ENCODE measurements at regions not wholly inside any gene's neighbourhood (a gene's known extent, or its start where the extent isn't known, plus 50 kb on each side); places are given as distances from the start of the nearest gene placed in this dataset.

DNA sequence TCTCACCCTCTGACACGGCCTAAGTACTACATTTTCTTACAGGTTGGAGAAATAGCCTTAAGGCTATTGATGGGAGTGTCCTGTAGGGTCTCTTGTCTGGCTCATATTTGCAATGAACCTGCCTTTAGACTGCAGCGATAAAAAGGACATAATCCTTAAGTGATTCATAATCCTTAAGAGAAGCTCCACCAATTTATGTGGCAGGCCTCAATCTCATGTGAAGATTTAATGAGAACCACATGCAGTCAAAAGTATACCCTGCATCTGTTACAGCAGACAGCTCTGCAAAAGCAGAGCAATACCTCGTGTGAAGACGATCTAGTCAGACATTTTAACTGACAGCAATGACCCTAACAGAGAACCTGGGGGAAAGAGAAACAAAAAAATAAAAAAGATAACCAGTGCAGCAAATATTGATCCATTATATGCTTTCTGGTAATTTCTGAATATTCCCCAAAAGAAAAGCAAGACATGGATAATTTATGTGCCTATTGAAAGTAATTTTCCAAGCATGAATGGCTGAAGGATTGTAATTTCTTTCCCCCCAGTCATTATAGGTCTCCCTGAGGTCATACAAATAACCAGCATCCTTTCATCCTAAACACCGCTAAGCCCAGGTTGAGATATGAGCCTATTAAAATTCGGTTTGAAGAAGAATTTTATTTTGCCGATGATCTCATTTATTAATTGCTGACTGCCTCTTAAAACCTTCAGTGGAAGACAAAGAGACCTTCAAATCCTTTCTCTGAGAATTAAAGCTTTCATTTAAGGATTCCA lies 321.8 kb upstream of the NBEA start:
- Mint-ChIP-seq H3K27me3 (ENCODE audit: low read depth) (peaks cover 3% of the 10 kb centered on the region), H3K9me3 (ENCODE audit: low read depth) (peaks cover 4% of the 10 kb centered on the region), H3K4me1 (ENCODE audit: low read depth) (peaks cover 11% of the 10 kb centered on the region), H3K27ac (ENCODE audit: unreplicated experiment) (no peak overlapping the region), H3K4me3 (ENCODE audit: unreplicated experiment) (no peak overlapping the region), H3K36me3 (ENCODE audit: low read depth) (no peaks in the 10 kb centered on the region)
- TF ChIP-seq, protein P1, sequence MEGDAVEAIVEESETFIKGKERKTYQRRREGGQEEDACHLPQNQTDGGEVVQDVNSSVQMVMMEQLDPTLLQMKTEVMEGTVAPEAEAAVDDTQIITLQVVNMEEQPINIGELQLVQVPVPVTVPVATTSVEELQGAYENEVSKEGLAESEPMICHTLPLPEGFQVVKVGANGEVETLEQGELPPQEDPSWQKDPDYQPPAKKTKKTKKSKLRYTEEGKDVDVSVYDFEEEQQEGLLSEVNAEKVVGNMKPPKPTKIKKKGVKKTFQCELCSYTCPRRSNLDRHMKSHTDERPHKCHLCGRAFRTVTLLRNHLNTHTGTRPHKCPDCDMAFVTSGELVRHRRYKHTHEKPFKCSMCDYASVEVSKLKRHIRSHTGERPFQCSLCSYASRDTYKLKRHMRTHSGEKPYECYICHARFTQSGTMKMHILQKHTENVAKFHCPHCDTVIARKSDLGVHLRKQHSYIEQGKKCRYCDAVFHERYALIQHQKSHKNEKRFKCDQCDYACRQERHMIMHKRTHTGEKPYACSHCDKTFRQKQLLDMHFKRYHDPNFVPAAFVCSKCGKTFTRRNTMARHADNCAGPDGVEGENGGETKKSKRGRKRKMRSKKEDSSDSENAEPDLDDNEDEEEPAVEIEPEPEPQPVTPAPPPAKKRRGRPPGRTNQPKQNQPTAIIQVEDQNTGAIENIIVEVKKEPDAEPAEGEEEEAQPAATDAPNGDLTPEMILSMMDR (IDR thresholded peaks at IDR 0.05): no peak
- DNase-seq (ENCODE audit: low spot score): no peak

DNA sequence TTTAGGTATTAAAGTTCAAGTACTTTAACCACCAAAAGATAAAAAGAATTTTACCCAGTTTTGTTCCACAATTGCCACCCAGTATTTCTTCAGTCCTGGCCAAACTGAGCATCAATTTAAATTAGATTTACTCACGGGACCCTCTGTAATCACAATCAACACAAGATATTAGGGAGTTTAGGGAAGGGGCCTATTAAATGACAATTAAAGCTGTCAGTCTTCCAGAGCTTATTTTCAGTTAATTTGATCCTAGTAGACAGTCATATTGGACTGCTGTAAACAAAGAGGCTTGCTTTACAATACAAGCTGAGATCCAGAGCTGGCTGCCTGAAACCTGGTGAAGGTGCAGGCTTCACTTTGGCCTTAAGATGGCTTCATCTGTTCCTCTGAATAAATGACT lies 321.2 kb upstream of the NBEA start:
- H3K36me3 Mint-ChIP-seq (ENCODE audit: low read depth): no peaks in the 10 kb centered on the region
- H3K27ac Mint-ChIP-seq (ENCODE audit: unreplicated experiment): no peak overlapping the region
- no peak for DNase-seq (ENCODE audit: low spot score)
- no peak overlapping the region for H3K4me3 Mint-ChIP-seq (ENCODE audit: unreplicated experiment)
- H3K9me3 Mint-ChIP-seq (ENCODE audit: low read depth): peaks cover 4% of the 10 kb centered on the region
- peaks cover 3% of the 10 kb centered on the region for H3K27me3 Mint-ChIP-seq (ENCODE audit: low read depth)
- TF ChIP-seq, protein P1 (IDR thresholded peaks at IDR 0.05): no peak
- peaks cover 11% of the 10 kb centered on the region for H3K4me1 Mint-ChIP-seq (ENCODE audit: low read depth)

DNA sequence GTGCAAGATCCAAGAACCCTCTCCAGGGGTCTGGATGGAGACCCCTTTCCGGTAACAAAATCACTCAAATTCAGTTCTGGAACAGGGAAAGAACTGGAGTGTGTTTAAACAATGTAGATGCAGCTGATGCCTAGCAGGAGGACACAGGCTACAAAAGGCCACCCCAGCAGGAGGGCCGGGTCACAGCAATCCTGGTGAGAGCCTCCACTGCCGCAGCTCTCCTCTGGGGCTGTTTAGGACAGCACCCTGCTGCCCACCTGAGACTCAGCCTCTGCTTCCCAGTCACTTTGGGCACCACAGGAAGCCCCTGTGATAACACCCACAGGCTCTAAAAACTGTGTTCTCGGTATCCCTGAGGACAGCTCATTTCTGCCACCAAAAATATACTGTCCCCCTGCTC lies 318.7 kb upstream of the NBEA start:
- no peak overlapping the region for H3K4me3 Mint-ChIP-seq (ENCODE audit: unreplicated experiment)
- no peaks in the 10 kb centered on the region for H3K4me1 Mint-ChIP-seq (ENCODE audit: low read depth)
- H3K27me3 Mint-ChIP-seq (ENCODE audit: low read depth): peaks cover 3% of the 10 kb centered on the region
- H3K36me3 Mint-ChIP-seq (ENCODE audit: low read depth): no peaks in the 10 kb centered on the region
- peaks cover 4% of the 10 kb centered on the region for H3K9me3 Mint-ChIP-seq (ENCODE audit: low read depth)
- H3K27ac Mint-ChIP-seq (ENCODE audit: unreplicated experiment): no peak overlapping the region
- TF ChIP-seq, protein P1 (IDR thresholded peaks at IDR 0.05): no peak
- DNase-seq (ENCODE audit: low spot score): no peak

DNA sequence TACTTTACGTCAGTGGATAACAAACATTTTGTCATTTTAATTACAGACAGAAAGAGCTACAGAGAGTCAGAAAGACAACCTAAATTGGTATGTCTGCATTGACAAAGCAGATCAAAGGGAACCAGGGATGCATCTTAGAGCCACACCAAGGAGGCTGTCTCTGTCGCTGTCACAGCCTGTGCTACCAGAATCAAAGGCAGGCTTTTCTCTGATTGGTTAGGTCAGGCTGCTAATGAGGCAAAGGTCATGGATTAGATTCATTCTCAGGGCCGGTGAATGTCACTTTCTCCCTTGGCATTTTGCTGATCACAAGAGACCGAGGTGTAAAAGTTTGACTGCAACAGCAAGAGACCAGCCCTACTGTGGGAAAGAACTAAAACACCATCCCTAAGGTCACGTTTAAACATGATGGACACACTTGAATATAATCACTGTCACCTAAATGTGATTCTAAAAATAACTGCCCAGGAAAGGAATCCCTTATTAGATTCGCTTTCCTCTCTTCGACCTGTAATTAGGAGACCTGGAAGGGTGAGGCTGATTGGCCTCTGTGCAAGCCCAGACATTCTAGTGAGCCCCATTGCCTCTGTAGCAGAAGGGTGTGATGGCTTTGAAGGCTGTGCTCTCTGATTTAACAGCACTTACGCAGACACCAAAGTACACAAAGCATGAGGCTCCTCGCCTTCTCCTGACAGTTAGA lies 314.4 kb upstream of the NBEA start:
- Mint-ChIP-seq H3K4me3 (ENCODE audit: unreplicated experiment) (no peak overlapping the region), H3K4me1 (ENCODE audit: low read depth) (no peaks in the 10 kb centered on the region), H3K9me3 (ENCODE audit: low read depth) (peaks cover 4% of the 10 kb centered on the region), H3K27ac (ENCODE audit: unreplicated experiment) (no peak overlapping the region), H3K27me3 (ENCODE audit: low read depth) (peaks cover 3% of the 10 kb centered on the region), H3K36me3 (ENCODE audit: low read depth) (no peaks in the 10 kb centered on the region)
- no peak for DNase-seq (ENCODE audit: low spot score)
- TF ChIP-seq, protein P1 (IDR thresholded peaks at IDR 0.05): no peak

DNA sequence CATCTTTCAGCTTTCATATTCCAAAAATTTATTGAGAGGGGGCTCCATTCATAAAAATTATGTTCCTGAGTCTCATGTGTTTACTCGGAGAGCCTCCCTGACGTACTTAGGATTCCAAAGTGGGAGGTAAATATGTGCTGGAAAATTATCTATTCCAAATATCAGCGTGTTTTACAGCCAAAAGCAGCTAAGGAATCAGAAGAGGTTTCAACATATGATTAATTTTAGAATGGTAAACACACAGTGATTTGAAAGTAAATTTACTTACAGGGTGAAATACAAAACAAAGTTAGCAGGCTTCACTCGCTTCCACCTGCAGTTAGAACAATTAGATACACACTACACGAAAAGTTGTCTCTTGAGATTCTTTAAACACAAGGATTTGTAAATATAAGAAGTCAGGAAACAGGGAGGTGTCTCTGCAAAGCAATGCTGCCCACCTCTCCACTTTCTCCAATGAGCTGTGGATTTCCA lies 313.8 kb upstream of the NBEA start:
- Mint-ChIP-seq H3K4me1 (ENCODE audit: low read depth) (no peaks in the 10 kb centered on the region), H3K36me3 (ENCODE audit: low read depth) (no peaks in the 10 kb centered on the region), H3K27ac (ENCODE audit: unreplicated experiment) (no peak overlapping the region), H3K27me3 (ENCODE audit: low read depth) (peaks cover 3% of the 10 kb centered on the region), H3K4me3 (ENCODE audit: unreplicated experiment) (no peak overlapping the region), H3K9me3 (ENCODE audit: low read depth) (peaks cover 4% of the 10 kb centered on the region)
- DNase-seq (ENCODE audit: low spot score): no peak
- TF ChIP-seq, protein P1 (IDR thresholded peaks at IDR 0.05): no peak
